Tibial nerve (tissue), 4 donors: ENCODE measurements at regions not wholly inside any gene's neighbourhood (a gene's known extent, or its start where the extent isn't known, plus 50 kb on each side); places are given as distances from the start of the nearest gene placed in this dataset.

Experiments
- CTCF ChIP-seq, 5 experiments: fragments of 200-600 bp in 3 of 5; fragments of 450-650 bp in 2 of 5; sonication (generic) in 3 of 5; IDR thresholded peaks; one replicate each; pipeline ENCODE4 v1.5.1; 2016 to 2019; ENCODE audit warnings: antibody characterized with exemption in 5 of 5, mild to moderate bottlenecking in 3 of 5, moderate library complexity in 2 of 5
- EP300 ChIP-seq, 2 donors: sonication (generic); formaldehyde crosslinking; IDR thresholded peaks; one replicate each; pipeline ENCODE4 v1.6.1; 2017; ENCODE audit warnings: antibody characterized with exemption in 2 of 2, mild to moderate bottlenecking in 1 of 2

- TF ChIP-seq CTCF (IDR thresholded peaks at IDR 0.05) = no peak
- no peak for TF ChIP-seq EP300 (IDR thresholded peaks at IDR 0.05)
These were observed 221.6 kb upstream of the FOXA2 start for GRCh38 chr20:22805996-22806395.
